ENCODE measurements at regions not wholly inside any gene's neighbourhood (a gene's known extent, or its start where the extent isn't known, plus 50 kb on each side); places are given as distances from the start of the nearest gene placed in this dataset.

DNA sequence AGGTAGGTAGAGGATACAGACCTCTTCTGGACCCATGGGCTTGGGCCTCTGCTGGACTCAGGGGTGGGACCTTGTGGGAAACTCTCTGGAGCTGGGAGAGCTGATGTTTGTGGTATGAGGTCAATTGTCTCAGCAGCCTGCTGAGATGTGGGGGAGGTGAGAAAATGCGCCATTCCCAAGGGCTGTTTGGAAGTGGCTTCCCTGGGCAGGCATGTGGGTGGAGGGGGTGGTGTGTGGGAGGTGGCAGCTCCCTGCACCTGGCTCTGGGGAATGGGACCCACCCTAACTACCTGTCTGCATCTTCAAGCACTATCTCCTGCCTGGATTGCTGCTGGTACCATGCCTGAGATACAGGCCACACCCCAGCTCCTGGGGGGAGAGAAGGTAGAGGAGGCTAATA is 97.4 kb upstream of the THY1 start:
- no peak for DNase-seq

DNA sequence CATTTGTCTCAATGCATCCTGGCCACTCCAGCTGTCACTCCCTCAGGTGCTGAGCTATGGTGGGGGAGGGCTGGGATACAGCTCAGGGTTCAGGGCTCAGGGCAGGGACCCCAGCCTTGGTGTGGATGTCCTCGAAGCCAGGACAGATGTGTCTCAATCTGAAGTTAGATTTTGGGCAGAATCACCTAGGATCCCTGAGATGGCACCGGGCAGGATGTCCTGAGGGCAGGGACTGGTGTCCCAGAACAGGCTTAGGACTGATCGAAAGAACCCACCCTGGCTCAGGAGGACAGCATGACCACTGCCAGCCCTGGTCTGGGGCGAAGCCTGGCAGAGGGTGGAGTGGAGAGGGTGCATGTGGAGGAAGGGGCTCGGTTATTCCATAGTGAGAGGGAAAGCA is 96.8 kb upstream of the THY1 start:
- no peak for DNase-seq

DNA sequence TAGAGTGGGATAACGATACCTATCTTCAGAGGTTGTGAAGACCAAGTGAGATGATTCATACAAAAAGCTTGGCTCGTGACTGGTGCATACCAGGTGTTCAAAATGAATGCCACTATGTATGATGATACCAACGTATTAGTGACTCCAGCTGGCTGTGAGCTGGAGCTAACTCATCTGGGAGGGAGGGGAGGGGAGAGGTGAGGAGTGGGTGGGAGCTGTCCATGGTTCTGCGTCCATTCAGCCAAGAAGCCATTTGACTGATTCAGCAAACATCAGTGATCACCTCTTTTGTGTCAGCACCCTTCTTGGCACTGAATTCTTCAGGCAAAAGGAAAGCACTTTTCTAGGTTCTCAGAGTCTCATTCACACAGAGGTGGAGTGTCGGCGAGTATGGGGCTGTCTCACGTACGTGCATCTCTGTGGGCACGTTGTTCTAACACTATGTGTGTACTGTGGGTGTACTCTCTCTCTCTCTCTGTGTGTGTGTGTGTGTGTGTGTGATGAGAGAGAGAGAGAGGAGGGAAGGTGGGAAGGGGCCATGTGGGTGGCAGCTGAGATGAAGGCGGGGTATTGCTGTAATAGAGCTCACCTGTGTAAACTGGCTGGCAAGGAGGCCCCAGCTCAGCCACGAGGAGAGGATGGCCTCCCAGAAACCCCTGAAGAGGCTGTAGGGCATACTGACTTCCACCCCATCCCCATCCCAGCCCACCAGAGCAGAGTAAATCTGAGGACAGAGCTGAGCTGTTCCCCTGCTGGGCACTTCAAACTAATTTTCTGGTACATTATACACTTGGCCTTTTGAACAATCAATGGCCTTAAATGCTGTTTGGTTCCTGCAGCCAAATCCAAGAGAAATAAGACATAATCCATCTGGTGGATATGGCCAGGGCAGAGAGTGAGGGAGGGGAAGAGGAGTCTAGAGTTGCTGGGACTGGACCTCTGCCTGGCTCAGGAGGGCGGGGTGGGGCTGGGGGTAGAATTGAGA is 96.1 kb upstream of the THY1 start:
- no peak for DNase-seq

DNA sequence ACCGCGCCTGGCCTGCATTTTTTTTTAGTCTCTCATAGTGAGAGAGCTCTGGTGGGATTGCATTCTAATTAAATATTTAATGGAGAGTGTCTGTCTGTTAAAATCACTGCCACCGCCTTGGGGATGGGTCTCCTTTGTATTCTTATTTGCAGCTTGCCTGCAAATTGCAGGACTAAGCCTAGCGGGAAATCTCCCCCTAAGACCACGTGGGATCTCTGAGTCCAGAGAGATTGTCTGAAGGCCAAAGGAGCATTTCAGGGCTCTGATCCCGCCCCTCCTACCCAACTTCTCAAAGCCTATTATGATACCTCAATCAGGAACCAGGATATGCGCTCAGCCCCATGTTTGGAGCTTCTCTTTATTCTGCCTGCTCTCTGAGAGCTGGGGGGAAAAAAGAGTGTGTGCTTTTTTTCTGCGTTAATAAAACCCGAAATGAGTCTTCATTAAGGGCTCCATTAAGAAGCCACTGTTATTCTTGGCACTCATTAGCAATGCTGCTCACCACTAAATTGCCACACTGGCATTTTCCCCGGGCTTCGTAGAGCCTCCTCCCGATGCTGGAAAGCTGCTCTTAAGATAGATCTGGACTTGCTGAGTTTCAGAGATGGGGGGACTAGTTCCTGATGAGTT is 92.9 kb upstream of the THY1 start:
- no peak for DNase-seq

DNA sequence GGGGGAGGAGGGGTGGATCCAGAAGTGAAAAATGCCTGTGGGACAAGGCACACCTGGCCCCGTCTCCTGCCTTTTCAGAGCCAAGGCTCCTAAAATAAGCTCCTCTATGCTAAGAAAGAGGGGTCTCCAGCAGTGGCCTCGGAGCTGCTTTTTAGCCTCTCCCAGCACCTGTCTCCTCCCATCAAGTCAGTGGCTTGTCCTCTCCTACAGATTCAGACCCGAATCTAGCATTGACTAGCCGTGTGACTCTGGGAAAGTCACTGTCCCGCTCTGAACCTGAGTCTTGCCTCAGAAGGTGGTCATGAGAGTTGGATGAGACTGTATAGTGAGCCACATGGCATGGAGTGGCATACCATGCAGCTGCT is 90.8 kb upstream of the THY1 start:
- DNase-seq = no peak

DNA sequence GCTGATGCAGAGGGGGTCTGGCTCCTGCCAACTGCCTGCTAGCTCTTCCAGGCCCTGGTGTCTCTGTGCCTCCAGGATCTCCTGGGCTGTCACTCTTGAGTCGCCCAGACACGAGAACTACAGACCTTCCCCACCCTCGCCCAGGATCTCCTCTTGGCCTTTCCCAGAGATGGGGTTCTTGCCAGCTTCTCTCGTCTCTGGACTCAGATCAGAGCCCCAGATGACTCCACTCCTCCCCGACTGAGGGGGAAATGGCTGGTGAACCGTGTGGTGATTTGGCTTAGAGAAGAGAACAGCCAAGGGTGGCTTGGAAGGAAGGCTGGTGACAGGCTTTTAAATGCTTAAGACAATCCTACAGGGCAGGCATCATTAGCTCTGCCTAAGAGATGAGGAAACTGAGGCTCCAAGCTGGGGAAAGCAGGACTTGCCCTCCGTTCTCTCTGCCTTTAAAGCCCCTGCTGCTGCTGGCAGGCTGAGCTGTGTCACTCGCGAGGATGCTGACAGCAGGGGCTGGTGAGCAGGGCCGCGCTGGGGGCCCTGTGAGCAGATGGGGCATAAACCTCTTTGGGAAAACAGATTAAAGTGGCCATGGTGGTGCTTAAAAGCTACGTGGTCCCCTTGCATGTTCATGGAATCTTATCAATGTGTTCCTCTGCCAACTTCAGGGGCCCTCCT is 90.3 kb upstream of the THY1 start:
- DNase-seq = no peak

DNA sequence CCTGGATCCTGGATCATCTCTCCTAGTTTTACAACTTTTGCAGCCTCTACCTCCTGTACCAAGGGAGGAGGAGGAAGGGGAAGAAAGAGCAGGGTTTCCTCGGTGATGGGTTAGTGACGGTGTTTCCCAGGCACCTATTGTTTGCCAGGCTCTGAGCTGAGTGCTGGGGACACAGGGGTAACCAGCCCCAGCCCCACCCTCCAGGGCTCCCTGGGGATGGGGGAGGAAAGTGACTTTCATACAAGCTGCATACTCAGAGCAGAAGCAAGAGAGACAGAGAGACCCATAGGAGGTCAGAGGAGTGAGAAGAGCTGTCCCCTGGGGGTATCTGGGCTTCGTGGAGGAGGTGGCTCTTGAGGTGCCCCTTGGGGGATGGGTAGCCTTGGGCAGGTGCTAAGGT is 89.4 kb upstream of the THY1 start:
- DNase-seq = no peak

DNA sequence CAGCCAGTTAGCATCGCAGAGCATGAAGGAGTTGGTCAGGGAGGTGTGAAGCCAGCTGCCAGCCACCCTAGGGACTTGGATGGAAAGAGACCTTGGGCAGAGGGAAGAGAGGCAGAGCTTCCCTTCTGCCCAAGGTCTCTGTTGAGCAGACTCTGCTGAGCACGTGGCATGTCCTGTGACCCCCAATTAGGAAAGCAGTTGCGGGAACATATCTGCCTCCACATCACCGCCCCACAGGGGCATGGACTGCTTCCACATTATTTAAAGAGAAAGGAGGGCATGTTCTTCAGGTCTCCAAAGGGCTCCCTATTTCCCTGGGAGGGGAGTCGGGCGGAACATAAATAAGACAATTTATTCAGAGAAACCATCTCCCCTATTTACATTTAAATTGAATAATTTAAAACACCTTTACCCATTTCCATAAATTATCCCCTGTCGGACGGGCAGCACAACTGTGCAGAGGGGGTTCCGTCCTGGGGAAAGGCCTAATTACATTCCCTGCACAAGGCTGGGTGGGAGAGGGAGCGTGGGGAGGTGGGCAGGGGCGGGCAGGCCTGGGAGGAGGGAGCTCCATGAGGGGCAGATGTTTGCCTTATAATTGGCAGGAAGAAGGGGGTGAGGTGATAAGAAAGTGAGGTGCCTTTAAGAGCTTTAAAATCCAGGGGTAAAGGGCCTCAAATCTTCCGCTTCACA is 88.8 kb upstream of the THY1 start:
- DNase-seq = no peak

DNA sequence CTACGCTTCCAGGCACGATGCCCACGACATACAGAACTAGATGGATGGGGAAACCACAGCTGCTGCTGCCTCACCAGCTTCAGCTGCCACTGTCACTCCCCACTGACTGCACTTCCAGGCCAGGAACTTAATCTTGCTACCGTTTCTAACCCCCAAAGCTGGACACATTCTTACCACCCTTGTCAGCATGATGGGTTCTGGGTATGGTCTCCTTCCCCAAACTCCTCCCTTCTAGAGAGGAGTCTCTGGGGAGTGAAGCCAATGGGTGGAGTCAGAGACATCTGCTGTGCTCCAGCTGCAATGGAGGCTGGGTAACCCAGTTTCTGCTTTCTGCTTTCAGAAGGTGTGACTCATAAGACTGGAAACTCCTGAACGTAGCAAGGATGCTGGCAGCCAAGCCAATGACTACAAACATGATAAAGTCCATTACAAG is 87.0 kb upstream of the THY1 start:
- DNase-seq = no peak

DNA sequence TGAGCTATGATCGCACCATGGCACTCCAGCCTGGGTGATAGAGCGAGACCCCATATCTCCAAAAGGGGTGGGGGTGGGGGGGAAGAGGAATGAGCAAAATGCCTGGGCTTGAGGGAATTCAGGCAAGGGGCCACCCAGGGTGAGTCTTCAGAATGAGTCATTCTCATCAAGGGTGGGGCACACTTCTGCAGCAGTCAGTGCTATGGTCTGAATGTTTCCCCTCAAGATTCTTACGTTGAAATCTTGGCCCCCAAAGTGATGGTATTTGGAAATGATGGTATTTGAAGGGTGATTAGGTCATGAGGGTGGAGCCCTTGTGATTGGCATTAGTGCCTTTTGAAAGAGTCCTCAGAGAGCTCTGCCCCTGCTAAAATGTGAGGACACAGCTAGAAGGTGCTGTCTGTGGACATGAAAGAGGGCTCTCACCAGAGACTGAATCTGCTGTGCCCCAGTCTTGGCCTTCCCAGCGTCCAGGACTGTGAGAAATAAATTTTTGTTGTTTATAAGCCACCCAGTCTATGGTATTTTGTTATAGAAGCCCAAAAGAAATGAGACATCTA is 86.4 kb upstream of the THY1 start:
- no peak for DNase-seq

DNA sequence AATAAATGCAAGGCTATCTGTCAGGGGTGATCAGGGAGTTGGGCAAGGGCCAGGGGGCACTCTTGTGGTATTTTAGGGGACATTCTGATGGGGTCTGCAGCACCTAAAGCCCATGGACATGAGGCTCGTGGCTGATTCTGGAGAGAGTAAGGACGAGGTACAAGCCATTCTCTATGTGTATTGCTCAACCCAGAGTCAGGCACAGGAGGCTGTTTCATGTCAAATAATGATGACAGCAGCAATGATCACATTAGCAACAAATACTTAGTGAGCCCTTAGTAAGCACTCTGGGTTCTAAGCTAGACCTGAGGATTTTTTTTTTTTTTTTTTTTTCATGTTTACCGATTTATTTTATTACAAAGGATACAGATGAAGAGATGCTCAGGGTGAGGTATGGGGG is 83.5 kb upstream of the THY1 start:
- DNase-seq = no peak

DNA sequence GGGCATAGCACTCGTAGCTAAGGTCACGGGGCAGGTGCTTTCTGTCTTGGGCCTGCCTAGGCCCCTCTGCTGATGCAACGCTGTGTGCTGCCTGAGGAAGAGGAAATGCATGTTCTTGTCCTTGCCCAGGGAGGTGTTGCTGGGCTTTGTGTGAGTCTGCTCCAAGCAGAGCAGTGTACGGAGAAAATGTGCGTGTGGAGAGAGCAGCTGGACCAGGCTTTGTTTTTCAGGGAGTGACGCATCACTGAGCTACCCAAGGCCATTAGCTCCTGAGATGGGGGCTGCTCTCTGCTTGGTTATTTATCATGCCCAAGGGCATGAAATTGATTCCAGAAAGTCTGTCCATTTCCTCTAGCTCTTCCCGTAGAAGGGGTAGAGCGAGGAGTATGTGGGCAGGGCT is 82.9 kb upstream of the THY1 start:
- DNase-seq = no peak

DNA sequence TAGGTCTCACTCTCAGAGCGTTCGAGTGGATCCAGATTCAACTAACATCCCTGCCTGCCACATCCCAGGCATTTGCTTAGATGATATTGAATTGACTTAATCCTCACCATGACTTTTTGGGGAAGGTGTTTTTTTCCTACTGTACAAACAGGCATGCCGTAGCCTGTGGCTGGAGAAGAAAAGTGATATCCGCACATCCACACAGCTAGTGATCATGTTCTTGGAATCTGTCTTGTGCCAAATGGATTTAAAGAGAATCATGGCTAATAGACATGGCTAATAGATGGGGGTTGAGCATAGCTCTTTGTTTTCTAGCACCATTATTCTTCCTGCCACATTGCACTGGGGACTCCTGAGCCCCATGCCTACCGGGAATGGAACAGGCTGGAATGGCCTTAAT is 82.1 kb upstream of the THY1 start:
- DNase-seq = no peak

DNA sequence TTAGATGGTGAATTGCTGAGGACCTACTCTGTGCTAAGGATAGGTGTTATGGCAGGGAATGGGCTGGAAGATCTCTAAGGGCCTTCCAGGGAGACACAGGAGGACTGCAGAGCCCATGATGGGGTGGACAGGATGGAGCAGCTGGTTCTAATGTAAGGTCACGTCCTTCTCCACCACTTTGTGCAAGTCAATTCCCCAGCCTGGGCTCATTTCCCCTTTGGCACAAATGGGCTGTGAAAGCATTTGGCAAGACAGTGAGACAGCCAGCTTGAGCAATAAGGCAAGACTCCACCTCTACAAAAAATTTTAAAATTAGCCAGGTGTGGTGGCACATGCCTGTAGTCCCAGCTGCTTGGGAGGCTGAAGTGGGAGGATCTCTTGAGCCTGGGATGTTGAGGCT is 81.4 kb upstream of the THY1 start:
- DNase-seq = no peak

DNA sequence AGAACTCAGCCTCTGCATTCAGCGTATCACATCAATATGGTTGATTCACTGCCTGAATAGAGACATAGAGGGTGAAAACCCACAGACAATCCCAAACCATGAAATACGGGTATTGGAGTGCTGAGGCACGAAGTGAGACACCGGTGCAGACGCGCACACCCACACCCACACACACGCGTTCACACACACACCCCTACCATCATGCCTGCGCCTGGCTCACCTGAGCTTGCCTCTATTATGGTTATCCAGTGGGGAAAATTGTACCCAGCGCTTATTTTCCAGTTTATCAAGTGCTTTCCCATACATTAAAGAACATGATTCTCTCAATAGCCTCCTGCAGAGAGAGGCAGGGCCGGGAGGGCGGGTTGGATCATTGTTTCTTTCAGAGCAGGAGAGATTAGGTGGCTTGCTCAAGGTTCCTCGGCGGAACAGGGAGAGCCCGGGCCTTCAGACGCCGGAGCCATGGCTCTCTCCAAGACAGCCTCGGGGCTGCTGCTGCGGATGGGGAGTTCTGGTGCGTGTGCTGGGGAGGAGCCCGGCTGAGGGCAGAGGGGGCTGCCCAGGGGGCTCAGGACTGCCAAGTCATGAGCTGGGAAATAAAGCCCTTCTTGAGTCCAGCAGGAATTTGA is 78.9 kb upstream of the THY1 start:
- DNase-seq = no peak

DNA sequence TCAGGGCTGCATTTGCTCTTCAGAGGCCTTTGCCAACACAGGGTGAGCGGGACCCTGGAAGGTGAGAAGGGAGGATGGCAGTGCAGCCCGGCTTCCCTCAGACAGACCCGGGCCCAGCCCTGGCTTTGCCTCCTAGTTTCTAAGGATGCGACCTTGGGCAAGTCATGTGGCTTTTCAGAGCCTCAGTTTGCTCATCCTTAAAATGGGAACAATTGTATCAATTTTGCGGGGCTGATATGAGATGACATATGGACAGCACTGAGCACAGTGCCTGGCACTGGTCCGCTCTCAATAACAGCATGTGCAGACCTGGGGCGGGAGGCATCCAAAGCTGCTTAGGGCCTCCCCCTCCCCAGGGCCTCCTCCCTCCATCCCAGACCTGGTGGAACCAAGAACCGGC is 74.7 kb upstream of the THY1 start:
- DNase-seq = no peak

DNA sequence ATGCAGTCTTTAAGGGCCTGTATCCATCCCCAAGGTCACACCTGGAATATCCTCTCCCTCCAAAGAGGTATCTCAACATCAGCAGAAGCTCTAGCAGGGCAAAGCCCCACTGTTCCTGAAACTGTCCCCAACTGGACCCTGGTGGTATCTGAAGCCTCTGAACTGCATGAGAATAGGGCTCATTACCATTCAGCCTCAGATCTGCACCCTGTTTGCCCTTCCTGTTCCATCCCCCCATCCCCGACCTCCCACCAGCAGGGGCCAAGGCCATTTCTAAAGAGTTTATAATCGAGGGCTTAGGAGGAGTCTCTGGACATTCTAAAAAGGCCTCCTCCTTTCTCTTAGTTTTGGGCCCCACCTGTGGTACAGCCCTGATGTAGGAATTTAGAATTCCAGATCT is 74.0 kb upstream of the THY1 start:
- no peak for DNase-seq

DNA sequence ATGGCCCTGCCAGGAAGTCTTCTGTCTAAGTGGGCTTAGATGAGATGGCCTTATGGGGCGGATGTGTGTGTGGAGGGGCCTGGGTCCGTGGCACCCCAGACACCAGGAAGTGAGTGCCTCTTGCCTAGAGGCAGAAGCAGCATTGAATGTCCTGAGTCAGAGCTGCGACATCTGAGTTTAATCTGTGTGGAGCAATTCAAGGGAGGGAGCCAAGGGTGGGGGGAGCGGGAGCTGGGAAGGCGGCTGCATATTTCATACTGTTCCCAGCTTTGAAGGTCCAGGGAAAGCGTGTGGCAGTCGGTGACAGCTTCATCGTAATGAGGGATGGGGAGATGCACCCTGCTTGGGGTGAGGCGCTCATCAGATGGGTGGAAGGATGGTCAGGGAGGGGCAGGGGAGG is 73.5 kb upstream of the THY1 start:
- DNase-seq = no peak

DNA sequence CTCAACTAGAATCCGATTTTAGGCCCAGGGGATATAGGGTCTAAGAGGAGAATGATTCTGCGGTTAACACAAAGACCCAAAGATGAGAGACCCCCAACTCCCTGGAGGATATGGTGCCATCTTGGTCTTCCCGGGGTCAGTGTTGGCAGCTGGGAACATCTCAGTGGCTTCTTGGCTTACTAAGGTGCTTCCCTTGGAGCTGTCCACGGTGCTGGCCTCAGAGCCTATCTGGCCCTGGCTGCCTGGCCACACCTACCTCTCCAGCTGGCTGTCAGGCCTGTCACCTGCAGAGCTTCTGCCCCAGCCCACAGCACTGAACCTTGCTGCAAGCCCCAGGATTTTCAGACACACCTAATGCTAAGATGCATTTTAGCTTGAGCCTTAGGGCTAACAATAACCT is 70.7 kb upstream of the THY1 start:
- no peak for DNase-seq

DNA sequence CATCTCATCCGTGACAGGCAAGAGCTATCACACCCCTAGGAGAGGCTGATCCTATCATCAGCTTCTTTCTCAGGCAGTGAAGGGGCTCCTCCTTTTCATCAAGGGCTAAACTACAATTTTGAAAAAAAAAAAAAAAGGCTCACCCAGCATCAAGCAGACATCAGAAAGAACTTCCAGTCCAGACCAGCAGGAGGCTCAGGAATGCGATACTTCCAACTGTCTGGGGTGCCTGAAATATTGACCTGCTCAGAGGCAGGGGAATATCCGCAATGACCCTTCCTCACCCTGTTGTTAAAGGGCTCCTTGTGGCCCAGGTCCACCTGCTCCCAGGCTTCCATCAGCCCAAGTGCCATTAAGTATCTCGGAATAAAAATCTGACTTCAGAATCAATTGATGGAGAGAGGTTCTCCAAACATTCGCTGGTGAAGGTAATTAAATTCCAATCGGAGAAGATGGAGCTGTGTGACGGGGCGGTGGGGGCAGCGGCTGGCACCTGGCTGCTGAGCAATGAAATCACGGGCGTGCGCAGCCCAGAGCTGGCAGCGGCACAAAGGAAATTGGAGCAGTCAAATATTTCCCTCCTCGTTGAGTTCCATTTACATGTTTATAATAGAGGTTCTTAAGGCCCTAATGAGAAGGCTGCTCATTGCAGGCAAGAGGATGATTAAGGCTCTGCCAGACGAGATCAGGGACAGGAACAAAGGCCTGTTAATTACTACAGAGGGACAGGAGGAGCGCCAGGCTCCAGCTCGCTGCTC is 69.0 kb upstream of the THY1 start:
- DNase-seq = no peak

DNA sequence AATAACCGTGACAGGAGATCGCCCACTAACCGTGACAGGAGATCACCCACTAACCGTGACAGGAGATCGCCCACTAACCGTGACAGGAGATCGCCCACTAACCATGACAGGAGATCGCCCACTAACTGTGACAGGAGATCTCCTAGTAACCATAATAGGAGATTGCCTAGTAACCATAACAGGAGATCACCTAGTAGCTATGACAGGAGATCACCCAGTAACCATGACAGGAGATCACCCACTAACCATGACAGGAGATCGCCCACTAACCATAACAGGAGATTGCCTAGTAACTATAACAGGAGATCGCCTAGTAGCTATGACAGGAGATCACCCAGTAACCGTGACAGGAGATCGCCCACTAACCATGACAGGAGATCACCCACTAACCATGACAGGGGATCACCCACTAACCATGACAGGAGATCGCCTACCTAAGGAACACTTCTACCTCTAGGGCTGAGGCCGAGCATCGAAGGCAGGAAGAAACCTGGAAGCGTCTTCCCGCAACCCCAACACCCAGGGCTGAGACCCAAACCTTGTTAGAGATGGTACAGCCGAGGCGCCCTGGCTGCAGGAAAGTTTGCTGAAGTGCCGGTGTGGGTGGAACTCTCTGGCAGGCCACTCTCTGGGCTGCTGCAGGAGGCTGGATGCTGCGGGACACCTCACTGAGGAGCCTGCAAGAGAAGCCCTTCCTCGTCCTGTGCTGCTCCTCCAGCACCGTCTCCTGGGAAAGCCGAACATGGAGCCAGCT is 67.5 kb upstream of the THY1 start:
- no peak for DNase-seq
